GM19395 (cell line): ENCODE measurements at regions not wholly inside any gene's neighbourhood (a gene's known extent, or its start where the extent isn't known, plus 50 kb on each side); places are given as distances from the start of the nearest gene placed in this dataset.

Source experiments
- ATAC-seq: cut with Tn5 transposase; IDR thresholded peaks from one replicate; pipeline ENCODE4 v1.9.1; 2021; ENCODE audit warnings: mild to moderate bottlenecking, moderate library complexity; ENCODE audit not compliant: unreplicated experiment

DNA sequence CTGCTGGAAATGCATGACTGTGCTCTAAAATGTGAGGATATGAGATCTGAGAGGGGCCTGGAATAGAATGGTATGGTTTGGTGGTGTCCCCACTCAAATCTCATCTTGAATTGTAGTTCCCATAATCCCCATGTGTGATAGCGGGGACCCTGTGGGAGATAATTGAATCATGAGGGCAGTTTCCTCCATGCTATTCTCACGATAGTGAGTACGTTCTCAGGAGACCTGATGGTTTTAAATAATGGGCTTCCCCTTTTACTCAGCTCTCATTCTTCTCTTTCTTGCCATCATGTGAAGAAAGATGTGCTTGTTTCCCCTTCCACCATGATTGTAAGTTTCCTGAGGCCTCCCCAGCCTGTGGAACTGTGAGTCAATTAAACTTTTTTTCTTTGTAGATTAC, 133.6 kb upstream of the ADAMTS16 start:
- ATAC-seq = no peak

DNA sequence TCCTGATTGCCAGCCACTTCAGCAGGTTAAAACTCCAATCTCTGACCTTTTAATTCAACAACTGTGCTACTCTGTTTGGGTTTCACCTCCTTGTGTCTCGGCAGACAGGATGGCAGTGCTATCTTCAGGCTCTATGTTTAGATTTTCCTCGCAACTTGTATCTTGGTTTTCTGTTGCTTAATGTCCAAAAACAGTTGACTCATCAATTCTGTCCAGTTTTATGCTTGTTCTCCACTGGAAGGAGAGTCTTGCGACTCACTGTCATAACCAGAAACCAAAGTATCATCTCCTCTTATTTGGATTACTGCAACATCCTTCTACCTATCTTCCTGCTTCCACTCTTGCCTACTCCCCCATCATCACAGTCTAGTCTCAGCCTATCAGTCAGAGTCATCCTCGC, 130.9 kb upstream of the ADAMTS16 start:
- no peak for ATAC-seq

DNA sequence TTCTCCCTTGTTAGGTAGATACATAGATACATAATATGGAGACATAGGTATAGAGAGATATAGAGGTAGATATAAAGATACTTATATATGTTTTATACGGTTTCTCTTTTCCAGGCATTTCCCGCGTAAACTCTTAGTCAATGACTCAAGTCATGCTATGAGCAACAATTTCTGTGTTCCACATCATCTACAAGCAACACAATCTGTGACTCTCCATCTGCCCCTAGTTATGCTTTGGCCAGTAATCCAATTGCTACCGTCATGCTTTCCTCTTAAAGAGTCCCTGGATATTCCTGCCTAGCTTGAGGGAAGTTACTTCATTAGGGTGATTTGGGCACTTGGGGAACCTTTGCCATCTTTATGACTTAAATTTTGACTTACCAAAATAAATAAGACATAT, 129.0 kb upstream of the ADAMTS16 start:
- ATAC-seq = no peak

DNA sequence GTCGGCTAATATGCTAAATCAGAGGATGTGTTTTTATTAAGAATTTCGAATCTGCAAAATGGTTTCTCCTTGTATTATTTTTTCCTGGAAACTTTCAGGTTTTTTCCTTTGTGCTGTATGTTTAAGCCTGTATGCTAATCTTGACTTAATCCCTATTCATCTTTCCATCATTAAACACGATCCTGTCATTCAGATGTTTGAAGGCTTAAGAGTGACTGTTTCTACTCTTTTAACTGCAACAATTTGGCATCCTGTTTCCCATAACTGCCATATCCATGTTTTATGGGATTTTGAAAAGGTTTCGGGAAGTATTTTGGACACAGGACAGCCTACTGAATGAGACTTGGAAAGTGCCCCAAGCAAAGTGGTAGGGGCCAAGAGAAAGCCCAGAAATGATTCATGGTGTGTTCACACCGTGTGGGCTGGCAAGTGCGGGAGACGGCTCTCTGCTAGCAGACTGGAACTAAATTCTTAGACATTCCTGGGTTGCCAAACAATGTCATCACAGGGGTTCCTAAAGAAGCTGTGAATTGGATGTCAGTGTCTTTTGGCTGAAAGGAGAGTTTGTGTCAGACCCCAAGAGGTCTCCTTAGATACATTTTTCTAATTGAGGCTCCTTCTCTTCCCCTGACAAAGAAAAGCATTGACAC, 125.4 kb upstream of the ADAMTS16 start:
- no peak for ATAC-seq

DNA sequence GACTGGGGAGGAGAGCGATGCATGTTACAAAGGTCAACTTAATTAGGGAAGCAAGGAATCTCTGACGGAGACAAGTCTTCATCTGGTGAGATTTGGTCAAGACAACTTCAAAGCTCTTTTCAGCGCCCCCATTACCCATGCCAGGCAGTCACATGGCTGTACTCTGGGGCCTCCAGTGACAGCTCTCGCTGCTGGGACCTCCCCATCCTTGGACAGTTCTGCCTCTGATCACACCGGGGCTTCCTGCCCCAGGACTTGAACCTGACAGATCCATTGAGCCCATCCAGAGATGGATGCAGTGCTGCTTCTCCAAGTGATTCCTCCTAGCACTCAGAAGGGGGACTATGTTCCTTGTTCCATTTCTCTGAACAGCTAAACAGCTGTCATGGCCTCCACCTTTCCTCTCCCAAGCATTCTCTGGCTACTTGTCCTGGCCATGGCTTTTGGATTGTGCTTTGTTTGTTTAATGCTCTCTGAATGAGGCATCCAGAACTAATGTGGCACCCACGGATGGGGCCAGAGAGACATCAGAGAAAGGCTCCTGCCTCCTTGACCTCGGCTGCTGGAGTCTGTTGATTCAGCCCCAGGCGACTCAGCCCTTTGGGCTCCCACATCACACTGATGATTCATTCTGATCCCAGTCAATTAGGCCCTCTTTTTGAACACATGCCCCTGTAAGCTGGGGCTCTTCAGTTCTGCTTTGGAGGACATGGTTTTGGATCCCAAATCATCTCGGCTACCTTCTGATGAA, 122.1 kb upstream of the ADAMTS16 start:
- ATAC-seq = no peak

DNA sequence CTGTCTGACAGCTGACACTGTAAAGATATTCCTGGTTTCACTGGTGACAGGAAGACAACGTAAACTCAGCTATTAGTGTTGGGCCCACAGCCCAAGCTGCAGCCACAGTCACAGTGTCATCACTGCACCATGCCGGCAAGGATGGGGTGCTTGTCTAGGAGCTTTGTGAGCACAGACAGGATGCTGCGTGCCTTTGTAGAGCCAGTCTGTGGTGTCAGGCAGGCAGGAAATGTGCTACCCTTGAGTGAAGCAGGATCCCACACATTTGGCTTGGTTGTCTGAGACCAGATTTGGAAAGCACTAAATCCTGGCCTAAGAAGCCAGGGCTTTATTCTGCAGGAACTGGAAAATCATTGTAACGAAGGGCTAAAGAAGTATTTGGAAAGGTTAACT, 121.6 kb upstream of the ADAMTS16 start:
- no peak for ATAC-seq

DNA sequence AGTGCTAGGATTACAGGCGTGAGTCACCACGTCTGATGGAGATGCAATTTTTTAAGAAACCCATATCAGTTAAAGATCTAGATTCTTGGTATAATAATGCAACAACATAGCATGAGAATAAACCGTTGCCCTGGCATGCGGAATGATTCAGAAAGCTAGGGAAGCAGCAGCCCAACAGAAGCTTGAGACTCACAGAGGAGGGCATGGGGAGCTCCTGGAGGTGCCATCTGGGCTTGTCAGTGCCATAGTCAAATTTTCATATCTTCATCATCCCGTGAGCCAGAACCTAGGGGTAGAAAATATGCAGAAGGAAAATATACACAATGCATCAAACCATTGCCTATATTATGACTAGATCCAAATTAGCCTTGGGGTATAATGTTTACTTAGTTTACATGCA, 118.7 kb upstream of the ADAMTS16 start:
- no peak for ATAC-seq

DNA sequence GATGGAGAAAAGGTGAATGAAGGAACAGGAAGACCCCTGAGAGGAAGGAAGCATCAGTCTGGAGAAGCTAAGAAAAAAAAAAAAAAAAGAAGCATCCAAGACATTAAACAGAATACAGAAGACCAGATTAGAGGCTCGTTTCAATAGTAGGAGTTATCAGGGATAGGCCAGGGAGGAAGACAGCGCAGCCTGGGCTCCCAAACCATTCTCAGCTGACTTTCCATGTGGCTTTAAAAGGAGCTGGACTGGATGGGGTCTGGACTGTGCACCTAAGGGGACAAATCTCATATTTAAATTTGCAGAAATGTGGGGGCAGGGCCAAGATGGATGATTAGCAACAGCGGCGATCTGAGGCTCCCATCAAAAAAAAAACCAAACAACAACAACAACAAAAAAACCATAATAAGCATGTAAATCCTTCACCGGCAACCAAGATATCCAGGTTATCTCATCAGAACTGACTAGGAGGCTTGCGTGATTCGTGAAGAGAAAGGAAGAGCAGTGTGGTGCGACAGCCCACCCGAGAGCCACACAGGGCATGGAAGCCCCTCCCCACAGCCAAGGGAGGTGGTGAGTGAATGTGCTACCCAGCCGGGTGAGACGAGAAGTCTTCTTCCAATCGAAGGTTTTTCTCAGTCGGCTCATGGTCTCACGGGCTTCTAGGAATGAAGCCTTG, 114.9 kb upstream of the ADAMTS16 start:
- no peak for ATAC-seq

DNA sequence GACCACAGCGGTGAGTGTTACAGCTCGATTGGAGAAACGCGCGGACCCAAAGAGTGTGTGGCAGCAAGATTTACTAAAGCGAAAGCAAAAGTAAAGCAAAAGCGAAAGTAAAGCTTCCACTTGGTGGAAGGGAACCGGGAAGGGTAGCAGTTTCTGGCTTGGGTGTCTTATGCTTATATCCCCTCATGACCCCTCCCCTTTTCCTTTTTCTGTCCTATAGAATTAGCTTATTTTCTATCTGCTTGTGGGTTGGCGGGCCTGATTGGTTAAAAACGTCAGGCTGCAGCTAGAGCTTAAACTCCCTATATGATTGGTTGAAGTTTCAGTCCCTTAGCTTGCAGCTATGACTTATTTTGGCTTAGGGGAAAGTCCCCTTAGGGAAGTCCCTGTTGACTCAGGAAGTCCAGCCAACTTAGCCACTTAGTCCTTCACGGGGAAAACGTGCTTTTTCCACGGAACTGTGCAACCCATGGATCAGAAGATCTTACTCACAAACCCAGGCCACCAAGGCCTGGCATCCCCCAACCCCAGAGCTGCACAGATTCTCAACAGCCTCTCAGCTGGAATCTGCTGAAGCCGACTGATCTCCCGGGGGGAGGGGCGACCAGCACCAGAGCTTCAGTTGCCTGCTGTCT, 114.2 kb upstream of the ADAMTS16 start:
- ATAC-seq = no peak

DNA sequence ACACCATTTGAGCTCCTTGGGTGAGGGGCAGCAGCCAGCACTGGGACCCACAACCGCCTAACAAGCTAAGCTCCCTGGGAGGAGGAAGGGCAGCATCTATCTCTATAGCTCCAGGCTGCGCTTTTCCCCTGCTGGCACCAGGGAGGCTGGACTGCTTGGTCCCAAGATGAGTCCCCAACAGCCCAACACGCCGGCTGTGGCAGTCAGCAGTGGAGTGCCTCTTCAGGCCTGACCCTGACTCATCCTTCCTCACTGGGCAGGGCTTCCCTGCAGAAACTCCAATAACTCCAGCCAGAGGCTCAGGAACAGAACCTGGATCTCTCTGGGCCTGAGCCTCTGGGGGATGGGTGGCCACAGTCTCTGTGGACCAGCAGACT, 113.7 kb upstream of the ADAMTS16 start:
- ATAC-seq = no peak

DNA sequence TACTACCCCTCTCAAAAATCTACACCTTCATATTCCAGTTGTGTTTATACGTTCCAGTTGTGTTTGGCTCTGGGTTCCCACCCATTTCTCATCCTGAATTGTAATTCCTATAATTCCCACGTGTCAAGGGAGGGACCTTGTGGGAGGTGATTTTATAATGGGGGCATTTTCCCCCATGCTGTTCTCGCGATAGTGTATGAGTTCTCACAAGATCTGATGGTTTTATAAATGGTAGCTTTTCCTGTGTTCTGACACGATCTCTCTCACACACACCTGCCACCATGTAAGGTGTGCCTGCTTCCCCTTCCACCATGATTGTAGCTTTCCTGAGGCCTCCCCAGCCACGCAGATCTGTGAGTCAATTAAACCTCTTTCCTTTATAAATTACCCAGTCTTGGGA, 108.5 kb upstream of the ADAMTS16 start:
- ATAC-seq = no peak

DNA sequence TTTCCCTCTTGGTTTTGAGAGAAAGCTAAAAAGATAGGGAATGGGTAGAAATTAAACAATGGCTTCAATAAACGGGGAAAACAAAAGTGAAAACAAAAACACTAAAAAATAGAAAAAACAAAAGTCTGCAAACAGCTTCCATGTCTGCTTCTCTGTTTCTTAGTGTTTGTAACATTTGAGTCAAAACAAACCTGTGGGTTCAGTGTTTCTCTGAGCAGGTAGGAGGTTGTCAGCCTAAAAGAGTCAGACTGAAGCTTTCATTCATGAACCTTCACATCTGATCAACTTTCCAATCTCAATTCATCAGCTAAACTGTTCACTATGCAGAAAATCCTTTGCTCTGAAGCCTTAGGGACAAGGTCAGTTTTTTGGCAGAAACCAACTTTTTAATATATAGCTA, 102.5 kb upstream of the ADAMTS16 start:
- no peak for ATAC-seq

DNA sequence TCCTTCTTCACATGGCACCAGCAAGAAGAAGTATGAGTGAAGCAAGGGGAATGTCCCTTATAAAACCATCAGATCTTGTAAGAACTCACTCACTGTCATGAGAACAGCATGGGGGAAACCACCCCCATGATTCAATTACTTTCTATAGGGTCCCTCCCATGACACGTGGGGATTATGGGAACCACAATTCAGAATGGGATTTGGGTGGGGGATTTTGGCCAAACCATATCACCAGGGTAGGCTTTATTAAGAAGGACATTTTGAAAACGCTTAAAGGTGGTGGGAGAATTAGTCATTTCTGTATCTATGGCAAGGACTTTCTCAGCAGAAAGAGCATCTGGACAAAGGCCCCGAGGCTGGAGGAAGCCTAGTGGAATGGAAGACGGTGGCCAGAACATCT, 100.2 kb upstream of the ADAMTS16 start:
- no peak for ATAC-seq

DNA sequence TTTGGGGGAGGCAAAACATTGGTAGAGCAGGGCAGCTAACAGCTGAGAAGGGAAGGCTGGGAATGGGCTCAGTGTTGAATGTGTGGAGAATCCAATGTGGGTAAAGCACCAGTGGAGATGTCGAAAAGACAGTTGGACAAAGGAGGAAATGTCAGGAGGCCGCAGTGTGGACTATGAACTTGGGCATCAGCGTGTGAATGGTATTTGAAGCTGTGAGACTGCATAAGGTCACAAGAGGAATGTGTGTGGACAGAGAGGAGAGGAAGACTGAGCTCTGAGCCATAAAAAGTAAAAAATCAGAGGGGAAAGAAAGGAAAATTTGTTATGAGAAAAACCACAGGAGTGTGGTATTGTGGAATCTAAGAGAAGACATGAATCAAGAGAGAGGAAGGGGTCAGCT, 99.4 kb upstream of the ADAMTS16 start:
- ATAC-seq = no peak

DNA sequence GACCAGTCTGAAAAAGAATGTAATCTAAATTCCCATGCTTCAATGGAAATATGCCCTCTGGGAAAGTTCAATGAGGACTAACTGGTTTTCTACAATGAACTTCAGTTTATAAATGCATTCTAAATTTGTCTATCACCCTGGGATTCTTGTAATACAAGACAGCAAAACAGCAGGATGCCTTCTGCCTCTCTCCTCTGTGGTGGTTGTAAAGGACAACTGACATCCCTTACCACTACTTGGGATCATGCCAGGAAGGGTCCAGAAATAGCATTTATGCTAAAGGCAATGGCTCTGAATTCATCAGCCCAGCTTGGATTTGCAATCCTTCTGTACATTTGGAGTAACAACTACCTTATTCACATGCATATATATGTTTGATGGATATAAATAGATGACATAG, 97.3 kb upstream of the ADAMTS16 start:
- ATAC-seq = no peak

DNA sequence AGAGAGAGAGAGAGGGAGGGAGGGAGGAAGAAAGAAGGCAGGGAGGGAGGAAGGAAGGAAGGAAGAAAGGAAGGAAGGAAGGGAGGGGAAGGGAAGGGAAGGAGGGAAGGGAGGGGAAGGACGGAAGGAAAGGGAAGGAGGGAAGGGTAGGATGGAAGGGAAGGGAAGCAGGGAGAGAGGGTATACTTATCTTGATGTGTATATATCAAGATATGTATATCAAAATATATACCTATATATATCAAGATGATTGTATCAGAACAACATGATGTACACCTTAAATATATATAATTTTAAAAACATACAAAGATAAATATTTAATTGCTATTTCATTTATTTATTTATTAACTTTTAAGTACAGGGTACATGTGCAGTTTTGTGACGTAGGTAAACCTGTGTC, 96.8 kb upstream of the ADAMTS16 start:
- no peak for ATAC-seq

DNA sequence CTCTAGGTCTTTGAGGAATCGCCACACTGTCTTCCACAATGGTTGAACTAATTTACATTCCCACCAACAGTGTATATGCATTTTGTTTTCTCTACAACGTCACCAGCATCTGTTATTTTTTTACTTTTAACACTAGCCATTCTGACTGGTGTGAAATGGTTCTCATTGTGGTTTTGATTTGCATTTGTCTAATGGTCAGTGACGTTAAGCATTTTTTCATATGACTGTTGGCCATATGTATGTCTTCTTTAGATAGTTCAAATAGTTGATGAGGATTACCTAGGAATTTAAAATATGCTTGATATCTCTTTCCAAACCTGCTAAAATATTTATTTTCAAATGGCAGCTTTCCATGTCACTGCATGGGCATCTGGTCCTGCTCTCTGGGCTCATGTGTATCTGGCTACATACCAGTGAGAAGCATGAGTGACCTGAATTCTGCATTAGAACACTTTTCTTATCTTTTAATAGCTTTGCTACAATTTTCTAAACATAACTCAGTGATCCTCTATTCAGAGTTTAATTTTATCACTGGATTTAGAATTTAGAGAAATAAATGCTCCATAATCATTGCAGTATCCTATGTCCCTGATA, 95.8 kb upstream of the ADAMTS16 start:
- ATAC-seq = no peak

DNA sequence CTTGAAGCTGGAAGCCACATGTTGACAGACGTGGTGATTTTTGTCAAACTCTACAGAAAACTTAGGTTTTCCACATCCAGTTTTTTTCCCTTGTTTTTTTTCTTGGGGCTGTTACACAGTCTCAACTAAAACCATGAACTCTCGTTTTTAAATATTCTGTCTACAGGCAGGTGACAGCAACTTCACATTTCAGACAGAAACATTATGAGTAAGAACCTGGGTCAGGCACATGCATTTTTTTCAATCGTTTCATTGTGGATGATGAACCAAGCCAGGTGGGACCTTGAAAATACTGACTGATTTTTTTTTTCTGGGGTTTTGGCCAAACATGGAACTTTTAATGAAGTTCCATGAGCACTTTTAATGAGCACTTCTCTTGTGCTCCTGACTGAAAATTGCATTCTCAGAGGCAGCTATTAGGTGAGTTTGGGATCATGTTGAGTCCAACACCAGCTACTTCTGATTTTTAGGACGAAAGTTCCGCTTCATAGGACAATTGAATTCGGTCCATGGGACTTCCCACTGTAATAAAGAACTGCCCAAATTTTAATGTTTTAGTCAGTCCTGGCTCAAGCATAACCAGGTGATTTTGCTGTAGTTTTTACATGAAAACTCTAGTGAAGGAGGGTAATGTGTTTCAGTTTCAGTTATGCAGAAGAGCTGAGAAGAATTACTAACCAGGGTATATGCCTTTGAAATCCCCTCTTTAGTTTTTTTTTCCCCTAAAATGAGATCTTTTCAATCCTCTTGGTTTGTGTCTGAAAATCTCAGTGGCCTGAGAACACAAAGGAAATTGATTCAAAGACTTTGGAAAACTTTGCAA, 93.2 kb upstream of the ADAMTS16 start:
- peak; percentile 91 for ATAC-seq

DNA sequence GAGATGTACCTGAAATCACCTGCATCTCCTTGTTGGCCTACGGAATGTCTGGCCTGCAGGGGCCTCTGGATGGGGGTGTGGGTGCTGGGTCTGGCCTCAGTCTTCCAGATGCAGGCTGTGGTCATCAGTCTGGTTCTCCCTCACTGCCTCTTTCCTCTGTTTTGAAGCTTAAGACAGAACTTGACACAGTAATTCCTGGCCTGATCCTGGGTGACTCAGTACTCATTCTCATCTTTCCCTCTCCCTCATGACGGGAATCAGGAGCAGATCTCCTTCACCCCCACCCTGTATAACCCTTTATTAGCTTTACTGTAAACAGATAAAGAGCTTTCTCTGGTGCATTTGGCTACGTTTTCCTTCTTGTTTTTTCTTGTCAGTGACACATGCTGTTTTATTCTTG, 89.3 kb upstream of the ADAMTS16 start:
- ATAC-seq = no peak

DNA sequence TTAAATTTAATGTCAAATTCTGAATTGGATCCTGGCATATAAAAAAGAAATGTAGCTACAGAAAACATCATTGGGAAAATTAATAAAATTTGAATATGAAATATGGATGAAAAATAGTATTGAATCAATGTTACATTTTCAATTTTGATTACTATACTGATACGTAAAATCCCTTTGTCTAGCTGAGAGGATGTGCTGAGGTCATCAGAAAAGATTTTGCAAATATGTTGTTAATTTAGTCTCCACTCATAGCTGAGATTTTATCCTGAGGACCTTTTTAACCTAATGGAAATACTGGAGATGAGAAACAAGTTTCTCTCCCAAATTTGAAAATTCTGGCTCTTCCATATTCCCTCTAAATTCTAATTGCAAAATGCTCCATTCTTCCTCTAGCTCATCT, 84.4 kb upstream of the ADAMTS16 start:
- no peak for ATAC-seq

DNA sequence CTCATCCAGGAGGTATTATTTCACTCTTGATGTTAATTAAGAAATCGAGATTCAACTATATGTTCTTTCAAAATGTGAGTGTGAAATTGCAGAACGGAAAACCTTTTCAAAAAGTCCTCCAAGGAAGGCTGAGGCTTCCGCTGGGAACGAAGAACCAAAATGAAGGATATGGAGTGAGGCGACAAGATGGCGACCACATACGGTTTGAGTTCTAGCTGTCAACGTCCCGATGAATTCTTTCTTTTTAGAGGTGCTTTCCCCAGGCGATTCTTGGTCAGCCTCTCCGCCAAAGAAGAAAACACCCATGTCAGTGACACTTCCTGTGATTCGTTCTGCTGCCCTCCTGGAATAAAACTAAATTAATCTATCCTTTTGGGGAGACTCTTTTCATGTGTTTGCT, 78.3 kb upstream of the ADAMTS16 start:
- ATAC-seq = no peak
